IMR-90 (cell line): ENCODE measurements at regions not wholly inside any gene's neighbourhood (a gene's known extent, or its start where the extent isn't known, plus 50 kb on each side); places are given as distances from the start of the nearest gene placed in this dataset.
A peak's percentile ranks its signal among the peaks of the same experiment; 100 is the strongest.

Experiments used
- ATAC-seq: fragments of 200-7000 bp; cut with Tn5 transposase; 2 replicates; pipeline ENCODE4 v1.9.1; 2020; ENCODE audit warnings: low read depth, mild to moderate bottlenecking, moderate library complexity
- BruUV-seq: library from RNA; stranded (reverse); fragments of 400-500 nt; replicated peaks from 2 replicates; lab custom pipeline; 2021; lab: Mats Ljungman, UMichigan
- CTCF ChIA-PET: fragments of 300-600 bp; formaldehyde crosslinking; extraction: SDS; loops from one replicate; lab custom pipeline; 2021; ENCODE audit warnings: antibody characterized with exemption; lab: Yijun Ruan, JAX
- POLR2A ChIA-PET: fragments of 300-600 bp; sonication (Branson Sonifier 250); formaldehyde crosslinking; loops from one replicate; lab custom pipeline; 2022; ENCODE audit warnings: antibody characterized with exemption; ENCODE audit not compliant: unreplicated experiment; lab: Charles Lee
- DNase-seq: peaks from one replicate; pipeline ENCODE4 v3.0.0; 2013
- H2AFZ ChIP-seq: replicated peaks from 2 replicates; pipeline ENCODE3; 2013; ENCODE audit warnings: low read length, mild to moderate bottlenecking; ENCODE audit not compliant: poor library complexity
- H2AK5ac ChIP-seq: 2 replicates; pipeline ENCODE4 v1.6.1; 2013; ENCODE audit warnings: low read depth, low read length, inconsistent platforms
- H2AK9ac ChIP-seq: replicated peaks from 2 replicates; pipeline ENCODE3; 2013; ENCODE audit warnings: mild to moderate bottlenecking, low read depth, low read length, moderate library complexity; ENCODE audit not compliant: poor library complexity
- H2BK120ac ChIP-seq: 2 replicates; pipeline ENCODE4 v1.6.1; 2013; ENCODE audit warnings: low read depth, low read length, inconsistent platforms
- H2BK15ac ChIP-seq: 3 replicates; pipeline ENCODE4 v1.6.1; 2013; ENCODE audit warnings: low read depth, low read length, inconsistent platforms
- H2BK20ac ChIP-seq: 2 replicates; pipeline ENCODE4 v1.6.1; 2013; ENCODE audit warnings: low read depth, mild to moderate bottlenecking, inconsistent platforms, low read length, moderate library complexity
- H2BK5ac ChIP-seq: 2 replicates; pipeline ENCODE4 v1.6.1; 2013; ENCODE audit warnings: mild to moderate bottlenecking, low read depth, low read length, inconsistent platforms; ENCODE audit not compliant: poor library complexity, severe bottlenecking
- H3K14ac ChIP-seq: replicated peaks from 2 replicates; pipeline ENCODE4 v1.6.1; 2013; ENCODE audit warnings: low read depth, low read length, inconsistent platforms
- H3K18ac ChIP-seq: 2 replicates; pipeline ENCODE4 v1.6.1; 2013; ENCODE audit warnings: low read depth, low read length, control low read depth
- H3K23ac ChIP-seq: 2 replicates; pipeline ENCODE4 v1.6.1; 2013; ENCODE audit warnings: low read depth, low read length, inconsistent platforms
- H3K27ac ChIP-seq: 2 replicates; pipeline ENCODE4 v1.5.1; 2013; ENCODE audit warnings: mild to moderate bottlenecking, control low read depth, low read length; ENCODE audit not compliant: insufficient read depth
- H3K27me3 ChIP-seq: 2 replicates; pipeline ENCODE4 v1.6.1; 2013; ENCODE audit warnings: low read length; ENCODE audit not compliant: control insufficient read depth, insufficient read depth
- H3K36me3 ChIP-seq: 2 replicates; pipeline ENCODE4 v1.6.1; 2013; ENCODE audit warnings: low read length, mixed read lengths; ENCODE audit not compliant: control insufficient read depth, insufficient read depth
- H3K4ac ChIP-seq: 2 replicates; pipeline ENCODE4 v1.6.1; 2013; ENCODE audit warnings: low read depth, low read length, inconsistent platforms
- H3K4me1 ChIP-seq: 2 replicates; pipeline ENCODE4 v1.6.1; 2013; ENCODE audit warnings: low read length, mixed read lengths; ENCODE audit not compliant: control insufficient read depth, insufficient read depth
- H3K4me2 ChIP-seq: 2 replicates; pipeline ENCODE4 v1.6.1; 2013; ENCODE audit warnings: low read depth, mild to moderate bottlenecking, control low read depth, low read length, moderate library complexity
- H3K4me3 ChIP-seq: 2 replicates; pipeline ENCODE4 v1.5.1; 2013; ENCODE audit warnings: low read depth, mild to moderate bottlenecking, control low read depth, low read length, moderate library complexity; ENCODE audit not compliant: insufficient read depth
- H3K56ac ChIP-seq: 2 replicates; pipeline ENCODE4 v1.6.1; 2013; ENCODE audit warnings: low read length, inconsistent platforms; ENCODE audit not compliant: insufficient read depth; ENCODE audit errors: extremely low read depth
- H3K79me1 ChIP-seq, 2 experiments: 2 replicates each; pipeline ENCODE4 v1.6.1; 2013; ENCODE audit warnings: low read length in 2 of 2, inconsistent platforms in 1 of 2, low read depth in 1 of 2
- H3K9ac ChIP-seq: 2 replicates; pipeline ENCODE4 v1.6.1; 2013; ENCODE audit warnings: low read depth, low read length, control low read depth
- H3K9me1 ChIP-seq: 2 replicates; pipeline ENCODE4 v1.6.1; 2013; ENCODE audit warnings: low read length, inconsistent platforms; ENCODE audit not compliant: insufficient read depth
- H3K9me3 ChIP-seq: 2 replicates; pipeline ENCODE4 v1.6.1; 2013; ENCODE audit warnings: low read length; ENCODE audit not compliant: control insufficient read depth, insufficient read depth
- H4K20me1 ChIP-seq: 2 replicates; pipeline ENCODE4 v1.6.1; 2013; ENCODE audit warnings: low read length, inconsistent platforms; ENCODE audit not compliant: insufficient read depth
- H4K5ac ChIP-seq: 2 replicates; pipeline ENCODE4 v1.6.1; 2013; ENCODE audit warnings: mild to moderate bottlenecking, low read depth, low read length, control low read depth
- H4K8ac ChIP-seq, 2 experiments: 2 replicates each; pipeline ENCODE4 v1.6.1; 2013; ENCODE audit warnings: low read depth in 2 of 2, low read length in 2 of 2, control low read depth in 1 of 2, inconsistent platforms in 1 of 2
- H4K91ac ChIP-seq: 2 replicates; pipeline ENCODE4 v1.6.1; 2013; ENCODE audit warnings: low read depth, low read length, inconsistent platforms; ENCODE audit not compliant: insufficient read depth
- BHLHE40 ChIP-seq: fragments of 150-350 bp; IDR thresholded peaks from 2 replicates; pipeline ENCODE4 v1.6.1; 2016; ENCODE audit warnings: mild to moderate bottlenecking, low read depth, low read length
- FOS ChIP-seq: fragments of 150-350 bp; IDR thresholded peaks from 2 replicates; pipeline ENCODE4 v1.6.1; 2016; ENCODE audit warnings: low read depth, low read length
- MXI1 ChIP-seq: IDR thresholded peaks from 2 replicates; pipeline ENCODE4 v1.6.1; 2012; ENCODE audit warnings: low read depth, mild to moderate bottlenecking, low read length, moderate library complexity, borderline replicate concordance
- RFX5 ChIP-seq: IDR thresholded peaks from 2 replicates; pipeline ENCODE4 v1.8.0; 2012; ENCODE audit warnings: low read depth, mild to moderate bottlenecking, low read length, moderate library complexity
- WGBS, 2 experiments: methylation state at CpG; one replicate each; pipeline versions ENCODE4 v1.1.5 to v1.1.7; 2013; ENCODE audit warnings: missing lambda C conversion rate in 2 of 2; ENCODE audit not compliant: insufficient read length in 1 of 2; ENCODE audit errors: extremely low coverage in 2 of 2; 5-methylcytosine and 5-hydroxymethylcytosine counted together
- dilution Hi-C: fragments of 300-500 bp; cut with HindIII; formaldehyde crosslinking; loops from one replicate; pipeline ENCODE4 v1.14.3; 2018; ENCODE audit warnings: low sequenced_read_pairs; ENCODE audit not compliant: unreplicated experiment
- in situ Hi-C: fragments of 300-500 bp; cut with MboI; formaldehyde crosslinking; loops from 3 replicates; pipeline ENCODE4 v1.14.3; 2019; ENCODE audit warnings: low sequenced_read_pairs, inconsistent platforms, mixed read lengths
- intact Hi-C: fragments of 100-400 bp; cut with micrococcal nuclease; formaldehyde crosslinking; loops from 2 replicates; pipeline ENCODE4 v1.10.0; 2022
- TF ChIP-seq, protein P1 (sequence below): fragments of 150-350 bp; IDR thresholded peaks from 2 replicates; pipeline ENCODE4 v1.6.1; 2017; ENCODE audit warnings: mild to moderate bottlenecking, antibody characterized with exemption, low read length, low read depth
- TF ChIP-seq, protein P2 (sequence below): fragments of 150-350 bp; IDR thresholded peaks from 2 replicates; pipeline ENCODE4 v1.6.1; 2016; ENCODE audit warnings: low read depth, mild to moderate bottlenecking, low read length, moderate library complexity, borderline replicate concordance

DNA sequence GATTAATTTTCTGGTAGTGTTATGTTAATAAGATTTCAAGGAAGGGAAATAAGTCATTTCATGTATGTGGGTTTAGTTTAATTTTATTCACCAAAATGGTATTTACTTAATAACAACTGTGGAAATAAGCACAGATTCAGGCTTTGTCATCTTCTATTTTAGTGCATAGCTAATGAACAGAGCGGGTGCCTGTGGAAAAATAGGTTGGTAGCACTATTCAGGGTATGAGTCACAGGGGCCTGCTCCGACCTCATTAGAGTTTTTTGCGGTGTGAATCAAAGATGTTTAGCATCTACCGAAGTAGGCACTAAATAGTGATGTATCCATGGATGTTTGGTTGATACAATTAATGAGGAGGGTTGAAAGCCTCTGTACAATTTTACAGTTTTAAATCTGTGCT lies 78.2 kb downstream of the FAT3 start:
- no peak overlapping the region for H3K27ac ChIP-seq
- intact Hi-C loops = no loop called here
- no peaks in the 10 kb centered on the region for H3K27me3 ChIP-seq
- no peak overlapping the region for H3K4me3 ChIP-seq
- no peak overlapping the region for H2AK5ac ChIP-seq
- H2AFZ ChIP-seq = no peak overlapping the region
- H4K20me1 ChIP-seq = no peaks in the 10 kb centered on the region
- WGBS, 2 experiments = no CpG with 5 or more reads among the region's 4 CpGs
- H2BK5ac ChIP-seq = no peak overlapping the region
- no peak overlapping the region for H3K4me2 ChIP-seq
- no peaks in the 10 kb centered on the region for H3K4me1 ChIP-seq
- no peak overlapping the region for H2BK120ac ChIP-seq
- H3K23ac ChIP-seq = no peak overlapping the region
- no peak overlapping the region for H3K56ac ChIP-seq
- H3K36me3 ChIP-seq = no peaks in the 10 kb centered on the region
- dilution Hi-C loops = no loop called here
- H3K14ac ChIP-seq = no peak overlapping the region
- H2AK9ac ChIP-seq = no peak overlapping the region
- H2BK20ac ChIP-seq = no peak overlapping the region
- no peak overlapping the region for H4K91ac ChIP-seq
- no peaks in the 10 kb centered on the region for H3K9me3 ChIP-seq
- H3K4ac ChIP-seq = no peak overlapping the region
- POLR2A ChIA-PET = no interaction called here
- no peak overlapping the region for H3K18ac ChIP-seq
- TF ChIP-seq, protein P1, sequence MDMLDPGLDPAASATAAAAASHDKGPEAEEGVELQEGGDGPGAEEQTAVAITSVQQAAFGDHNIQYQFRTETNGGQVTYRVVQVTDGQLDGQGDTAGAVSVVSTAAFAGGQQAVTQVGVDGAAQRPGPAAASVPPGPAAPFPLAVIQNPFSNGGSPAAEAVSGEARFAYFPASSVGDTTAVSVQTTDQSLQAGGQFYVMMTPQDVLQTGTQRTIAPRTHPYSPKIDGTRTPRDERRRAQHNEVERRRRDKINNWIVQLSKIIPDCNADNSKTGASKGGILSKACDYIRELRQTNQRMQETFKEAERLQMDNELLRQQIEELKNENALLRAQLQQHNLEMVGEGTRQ = no peak
- TF ChIP-seq, protein P2, sequence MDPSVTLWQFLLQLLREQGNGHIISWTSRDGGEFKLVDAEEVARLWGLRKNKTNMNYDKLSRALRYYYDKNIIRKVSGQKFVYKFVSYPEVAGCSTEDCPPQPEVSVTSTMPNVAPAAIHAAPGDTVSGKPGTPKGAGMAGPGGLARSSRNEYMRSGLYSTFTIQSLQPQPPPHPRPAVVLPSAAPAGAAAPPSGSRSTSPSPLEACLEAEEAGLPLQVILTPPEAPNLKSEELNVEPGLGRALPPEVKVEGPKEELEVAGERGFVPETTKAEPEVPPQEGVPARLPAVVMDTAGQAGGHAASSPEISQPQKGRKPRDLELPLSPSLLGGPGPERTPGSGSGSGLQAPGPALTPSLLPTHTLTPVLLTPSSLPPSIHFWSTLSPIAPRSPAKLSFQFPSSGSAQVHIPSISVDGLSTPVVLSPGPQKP = no peak
- TF ChIP-seq BHLHE40 = no peak
- no peak for TF ChIP-seq MXI1
- no peak for TF ChIP-seq FOS
- TF ChIP-seq RFX5 = no peak
- CTCF ChIA-PET = no interaction called here
- no peak overlapping the region for H2BK15ac ChIP-seq
- peak; percentile 18 for DNase-seq
- no peaks in the 10 kb centered on the region for H3K9me1 ChIP-seq
- no TSS peak for BruUV-seq
- H4K5ac ChIP-seq = no peak overlapping the region
- no peak overlapping the region for H3K9ac ChIP-seq
- ATAC-seq = no peak
- H4K8ac ChIP-seq = no peak overlapping the region
- in situ Hi-C loops = no loop called here
- no peaks in the 10 kb centered on the region for H3K79me1 ChIP-seq
